HEK293 (cell line): ENCODE measurements at regions not wholly inside any gene's neighbourhood (a gene's known extent, or its start where the extent isn't known, plus 50 kb on each side); places are given as distances from the start of the nearest gene placed in this dataset.

Experiments used
- PBX3 ChIP-seq: sonication (generic); formaldehyde crosslinking; IDR thresholded peaks from 2 replicates; pipeline ENCODE4 v1.8.1; 2022; ENCODE audit warnings: mild to moderate bottlenecking, moderate library complexity, missing genetic modification reagents
- ZBTB1 ChIP-seq: fragments of 450-650 bp; formaldehyde crosslinking; IDR thresholded peaks from 2 replicates; pipeline ENCODE4 v1.5.1; 2016; ENCODE audit warnings: missing biosample characterization, missing genetic modification characterization
- ZNF274 ChIP-seq, 2 experiments: fragments of 200-500 bp in 1 of 2; fragments of 450-650 bp in 1 of 2; sonication (Bioruptor generic) in 1 of 2; formaldehyde crosslinking in 1 of 2; IDR thresholded peaks; 2 replicates each; pipeline versions ENCODE4 v1.5.1 to v1.6.1; 2014 to 2016; ENCODE audit warnings: borderline replicate concordance in 1 of 2, inconsistent platforms in 1 of 2, low read length in 1 of 2, missing biosample characterization in 1 of 2, missing genetic modification characterization in 1 of 2

GRCh38 chr9:115254287-115255180 is 136.6 kb upstream of the TNC start:
- TF ChIP-seq ZNF274 (IDR thresholded peaks at IDR 0.05; ENCODE audit: low read length) (no peak), ZNF274 (tag by site-specific recombination; IDR thresholded peaks at IDR 0.05; ENCODE audit: borderline replicate concordance) (no peak), ZBTB1 (tag by site-specific recombination) (no peak), PBX3 (CRISPR knock-in tag) (no peak)
